Activated CD8-positive, alpha-beta memory T cell treated with anti-CD3 and anti-CD28 coated beads, Interleukin-2, amount 10 ng/mL, durations not matched to agents 7 days and 5 days (primary cell): ENCODE measurements at regions not wholly inside any gene's neighbourhood (a gene's known extent, or its start where the extent isn't known, plus 50 kb on each side); places are given as distances from the start of the nearest gene placed in this dataset.
"Not testable (repeated sequence)": the region's sequence is repeated elsewhere in the genome, so short reads cannot be mapped to it uniquely, and the experiment has no call there.

Source experiments
- ATAC-seq: fragments of 150-1000 bp; cut with Tn5 transposase; one replicate; pipeline ENCODE4 v1.10.0; 2021; ENCODE audit warnings: moderate library complexity
- CTCF ChIA-PET: fragments of 350-600 bp; sonication (Branson Sonifier 250); formaldehyde crosslinking; loops from one replicate; lab custom pipeline; 2021; ENCODE audit warnings: antibody characterized with exemption; lab: Charles Lee
- DNase-seq: peaks from one replicate; pipeline ENCODE4 v3.0.0-alpha.2; 2020
- H3K27ac Mint-ChIP-seq: one replicate; pipeline ENCODE4 v1.8.0; 2021; ENCODE audit warnings: mild to moderate bottlenecking, mixed read lengths
- H3K27me3 Mint-ChIP-seq: one replicate; pipeline ENCODE4 v1.8.0; 2021; ENCODE audit warnings: mixed read lengths
- H3K36me3 Mint-ChIP-seq: one replicate; pipeline ENCODE4 v1.8.0; 2021; ENCODE audit warnings: mild to moderate bottlenecking, mixed read lengths
- H3K4me1 Mint-ChIP-seq: one replicate; pipeline ENCODE4 v1.8.0; 2021; ENCODE audit warnings: mixed read lengths
- H3K4me3 Mint-ChIP-seq: one replicate; pipeline ENCODE4 v1.8.0; 2021; ENCODE audit warnings: mild to moderate bottlenecking, moderate library complexity, mixed read lengths
- H3K9me3 Mint-ChIP-seq: one replicate; pipeline ENCODE4 v1.8.0; 2022; ENCODE audit warnings: low read depth, mixed read lengths

DNA sequence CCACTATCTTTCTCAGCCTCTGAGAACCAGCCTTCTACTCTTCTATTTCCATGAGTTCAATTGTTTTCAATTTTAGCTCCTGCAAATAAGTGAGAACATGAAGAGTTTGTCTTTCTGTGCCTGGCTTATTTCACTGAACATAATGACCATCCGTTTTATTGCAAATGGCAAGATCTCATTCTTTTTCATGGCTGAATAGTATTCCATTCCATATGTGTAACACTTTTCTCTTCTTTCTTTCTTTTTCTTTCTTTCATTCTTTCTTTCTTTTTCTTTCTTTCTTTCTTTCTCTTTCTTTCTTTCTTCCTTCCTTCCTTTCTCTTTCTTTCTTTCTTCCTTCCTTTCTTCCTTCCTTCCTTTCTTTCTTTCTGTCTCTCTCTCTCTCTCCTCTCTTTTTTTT lies 228.7 kb downstream of the SHOX start:
- H3K27ac Mint-ChIP-seq: no peak overlapping the region
- ATAC-seq: no peak
- no peak overlapping the region for H3K4me3 Mint-ChIP-seq
- no peaks in the 10 kb centered on the region for H3K36me3 Mint-ChIP-seq
- CTCF ChIA-PET: no interaction called here
- no peaks in the 10 kb centered on the region for H3K4me1 Mint-ChIP-seq
- no peak for DNase-seq
- H3K27me3 Mint-ChIP-seq: no peaks in the 10 kb centered on the region
- peaks cover 20% of the 10 kb centered on the region for H3K9me3 Mint-ChIP-seq

DNA sequence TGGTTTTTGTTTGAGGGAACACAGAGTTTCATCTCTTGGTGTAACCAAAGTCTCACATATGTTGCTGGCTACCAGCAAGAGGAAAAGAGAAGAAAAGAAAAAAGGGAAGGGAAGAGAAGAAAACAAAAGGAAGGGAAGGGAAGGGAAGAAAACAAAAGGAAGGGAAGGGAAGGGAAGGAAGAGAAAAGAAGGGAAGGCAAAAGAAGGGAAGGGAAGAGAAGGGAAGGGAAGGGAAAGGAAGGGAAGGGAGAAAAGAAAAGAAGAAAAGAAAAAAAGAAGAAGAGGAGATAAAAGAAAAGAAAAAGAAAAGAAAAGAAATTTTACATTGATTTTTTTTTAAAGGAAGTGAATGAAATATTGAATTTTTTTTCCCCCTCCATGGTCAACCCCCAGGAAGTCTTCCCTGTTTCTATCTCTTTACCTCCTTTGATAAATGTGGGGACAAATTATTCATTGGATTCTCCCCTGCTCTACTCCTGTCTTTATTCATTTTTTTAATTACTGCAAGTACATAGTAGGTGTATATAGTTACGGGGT lies 228.0 kb downstream of the SHOX start:
- Mint-ChIP-seq H3K4me1 (no peaks in the 10 kb centered on the region), H3K9me3 (peaks cover 20% of the 10 kb centered on the region), H3K27me3 (no peaks in the 10 kb centered on the region), H3K36me3 (no peaks in the 10 kb centered on the region), H3K4me3 (no peak overlapping the region), H3K27ac (no peak overlapping the region)
- CTCF ChIA-PET: no interaction called here
- no peak for ATAC-seq
- DNase-seq: no peak

DNA sequence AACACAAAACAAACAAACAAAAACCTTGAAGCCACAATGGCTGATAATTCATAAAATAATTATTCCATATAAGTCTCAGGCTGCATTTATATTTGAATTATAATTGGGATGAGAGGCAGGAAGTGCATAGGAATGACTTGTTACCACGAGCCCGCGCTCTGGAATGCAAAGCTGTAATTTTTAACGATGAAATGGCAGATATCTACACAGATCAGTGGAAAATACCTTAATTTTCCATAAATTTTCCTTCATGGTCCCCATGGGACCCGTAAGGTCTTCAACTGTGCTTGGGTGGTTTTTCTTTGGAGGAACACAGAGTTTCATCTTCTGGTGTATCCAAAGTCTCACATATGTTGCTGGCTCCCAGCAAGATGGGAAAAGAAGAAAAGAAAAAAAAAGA lies 226.8 kb downstream of the SHOX start:
- Mint-ChIP-seq H3K27ac (no peak overlapping the region), H3K4me3 (no peak overlapping the region), H3K4me1 (no peaks in the 10 kb centered on the region), H3K9me3 (peaks cover 21% of the 10 kb centered on the region), H3K27me3 (no peaks in the 10 kb centered on the region), H3K36me3 (no peaks in the 10 kb centered on the region)
- no peak for ATAC-seq
- CTCF ChIA-PET: no interaction called here
- no peak for DNase-seq

DNA sequence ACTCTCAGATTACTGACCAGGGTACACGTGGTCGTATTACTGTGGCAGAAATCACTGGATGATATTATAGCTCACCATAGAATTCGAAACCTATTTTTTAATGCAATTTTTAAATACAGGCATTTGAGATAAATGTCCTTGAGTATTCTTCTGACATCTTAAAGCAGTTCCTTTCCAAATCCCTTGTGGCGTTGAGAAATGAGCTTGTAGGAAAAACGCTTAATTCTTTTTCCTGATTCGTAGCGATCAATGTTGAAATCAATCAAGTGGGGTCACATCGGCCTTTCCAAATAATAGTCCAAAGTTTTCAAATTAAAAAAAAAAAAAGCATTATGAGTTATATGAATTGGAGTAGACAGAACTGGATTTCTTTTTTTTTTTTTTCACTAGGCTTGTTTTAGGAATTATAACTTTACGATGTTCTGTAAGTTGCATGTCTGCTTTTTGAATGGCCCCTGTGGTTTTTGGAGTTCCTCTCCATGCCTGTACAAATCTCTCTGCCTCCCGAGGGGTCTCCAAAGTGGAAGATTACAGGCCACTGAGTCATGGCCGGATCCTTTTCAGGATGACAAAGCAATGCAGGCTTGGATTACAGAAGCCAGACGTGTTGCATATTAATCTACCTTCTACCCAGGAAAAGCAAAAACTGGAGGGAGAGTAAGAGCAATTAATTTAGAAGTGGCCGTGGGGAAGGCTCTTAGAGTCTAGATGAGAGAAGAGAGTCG lies 226.1 kb downstream of the SHOX start:
- no peak for DNase-seq
- Mint-ChIP-seq H3K36me3 (no peaks in the 10 kb centered on the region), H3K4me3 (no peak overlapping the region), H3K27ac (no peak overlapping the region), H3K4me1 (no peaks in the 10 kb centered on the region), H3K9me3 (peaks cover 18% of the 10 kb centered on the region), H3K27me3 (no peaks in the 10 kb centered on the region)
- CTCF ChIA-PET: no interaction called here
- no peak for ATAC-seq

DNA sequence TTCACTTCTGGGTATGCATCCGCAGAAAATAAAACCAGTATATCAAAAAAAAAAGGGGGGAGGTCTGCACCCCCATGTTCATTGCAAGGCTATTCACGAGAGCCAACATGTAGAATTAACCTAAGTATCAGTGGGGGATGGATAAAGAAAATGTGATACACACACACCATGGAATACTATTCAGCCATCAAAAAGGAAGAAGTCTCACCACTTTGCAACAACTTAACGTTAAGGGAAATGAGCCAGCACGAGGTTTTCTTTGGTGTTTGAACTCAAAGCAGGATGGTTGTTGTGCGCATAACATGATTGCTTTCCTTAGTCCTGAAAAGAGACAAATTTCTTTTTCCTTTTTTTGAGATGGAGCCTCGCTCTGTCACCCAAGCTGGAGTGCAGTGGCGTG lies 222.7 kb downstream of the SHOX start:
- ATAC-seq (no peak), DNase-seq (no peak)
- Mint-ChIP-seq H3K27ac (no peak overlapping the region), H3K27me3 (no peaks in the 10 kb centered on the region), H3K4me3 (no peak overlapping the region), H3K4me1 (no peaks in the 10 kb centered on the region), H3K9me3 (peaks cover 15% of the 10 kb centered on the region), H3K36me3 (no peaks in the 10 kb centered on the region)
- CTCF ChIA-PET: no interaction called here

DNA sequence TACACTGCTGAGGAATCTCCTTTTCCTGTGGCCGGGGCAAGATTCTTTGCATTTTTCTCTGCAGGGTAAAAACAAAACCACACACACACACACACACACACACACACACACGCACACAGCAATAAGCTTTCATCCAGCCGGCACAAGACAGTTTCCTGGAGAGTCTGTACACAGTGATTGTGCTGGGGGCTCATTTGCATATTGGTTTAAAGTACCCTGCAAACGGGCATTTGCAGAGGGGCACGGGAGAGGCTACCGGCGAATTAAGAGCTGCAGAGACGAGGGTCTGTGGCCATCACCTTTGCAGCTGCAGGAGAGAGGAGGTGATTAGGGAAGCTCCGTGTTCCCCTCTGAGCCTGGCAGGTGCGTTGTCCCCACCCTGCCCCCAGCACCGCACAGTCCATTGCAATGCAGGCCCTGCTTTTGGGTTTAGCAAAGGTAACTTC lies 219.9 kb downstream of the SHOX start:
- ATAC-seq (no peak), DNase-seq (no peak)
- Mint-ChIP-seq H3K4me1 (no peaks in the 10 kb centered on the region), H3K4me3 (no peak overlapping the region), H3K27me3 (no peaks in the 10 kb centered on the region), H3K36me3 (no peaks in the 10 kb centered on the region), H3K9me3 (peaks cover 8% of the 10 kb centered on the region), H3K27ac (no peak overlapping the region)
- CTCF ChIA-PET: no interaction called here

DNA sequence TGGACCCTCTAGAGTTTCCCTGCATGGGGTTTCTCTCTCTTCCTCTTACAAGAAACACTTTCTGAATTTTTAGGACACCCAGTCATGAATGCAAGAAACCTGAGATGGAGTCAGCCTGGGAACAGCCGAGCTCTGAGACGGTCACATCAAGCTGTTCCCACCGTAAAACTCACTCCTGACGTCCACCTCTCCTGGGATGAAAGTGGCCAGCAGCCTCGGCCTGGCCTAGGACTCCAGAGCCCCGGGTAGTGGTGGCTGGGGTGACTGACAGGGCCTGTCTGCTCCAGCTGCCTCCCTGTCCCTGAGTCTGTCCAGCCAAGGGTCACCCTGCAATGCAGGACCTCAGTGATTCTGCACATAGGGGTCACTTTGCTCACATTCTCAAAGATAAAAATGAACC lies 217.8 kb downstream of the SHOX start:
- Mint-ChIP-seq H3K36me3 (no peaks in the 10 kb centered on the region), H3K27me3 (no peaks in the 10 kb centered on the region), H3K27ac (no peak overlapping the region), H3K4me3 (no peak overlapping the region), H3K9me3 (peaks cover 4% of the 10 kb centered on the region), H3K4me1 (no peaks in the 10 kb centered on the region)
- DNase-seq (no peak), ATAC-seq (no peak)
- CTCF ChIA-PET: no interaction called here

DNA sequence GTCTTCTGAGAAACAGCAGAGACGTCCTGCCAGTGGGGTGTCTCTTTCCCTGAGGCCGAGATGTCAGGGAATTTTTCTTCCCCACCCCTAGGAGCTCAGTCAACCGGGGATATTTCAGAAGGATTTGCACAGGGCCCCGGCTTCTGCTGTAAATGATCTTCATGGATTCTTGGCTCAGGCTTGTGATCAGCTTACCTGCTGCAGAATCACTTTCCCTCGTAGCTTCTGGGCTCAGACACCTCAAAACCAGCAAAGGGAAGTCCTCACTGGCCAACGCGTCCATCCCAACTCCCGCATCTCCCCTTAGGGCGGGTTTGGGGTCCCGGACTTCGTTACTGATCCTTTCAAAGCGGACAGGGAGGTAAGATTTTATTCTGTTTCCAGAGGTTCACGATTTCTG lies 212.7 kb downstream of the SHOX start:
- CTCF ChIA-PET: no interaction called here
- H3K27ac Mint-ChIP-seq: no peak overlapping the region
- H3K9me3 Mint-ChIP-seq: peaks cover 4% of the 10 kb centered on the region
- no peak for DNase-seq
- H3K36me3 Mint-ChIP-seq: no peaks in the 10 kb centered on the region
- H3K4me3 Mint-ChIP-seq: no peak overlapping the region
- no peaks in the 10 kb centered on the region for H3K4me1 Mint-ChIP-seq
- ATAC-seq: no peak
- no peaks in the 10 kb centered on the region for H3K27me3 Mint-ChIP-seq

DNA sequence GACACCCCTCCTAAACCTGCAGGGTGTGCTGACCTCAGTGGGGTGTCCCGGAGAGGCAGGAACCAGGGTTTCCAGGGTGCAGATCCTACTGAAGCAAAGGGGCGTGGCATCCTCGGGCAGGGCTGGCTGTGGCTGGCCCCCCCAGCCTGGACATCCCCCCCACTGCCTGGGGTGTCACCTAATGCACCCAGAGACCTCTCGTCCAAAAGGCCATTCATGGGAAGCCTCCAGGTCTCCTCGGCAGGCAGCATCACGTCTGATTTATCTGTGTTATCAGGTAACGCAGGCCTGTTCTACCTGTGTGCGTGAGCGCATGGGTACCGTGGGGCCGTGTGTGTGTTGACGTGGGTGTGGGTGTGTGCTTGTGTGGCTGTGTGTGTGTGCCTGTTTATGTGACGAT lies 210.0 kb downstream of the SHOX start:
- CTCF ChIA-PET: no interaction called here

DNA sequence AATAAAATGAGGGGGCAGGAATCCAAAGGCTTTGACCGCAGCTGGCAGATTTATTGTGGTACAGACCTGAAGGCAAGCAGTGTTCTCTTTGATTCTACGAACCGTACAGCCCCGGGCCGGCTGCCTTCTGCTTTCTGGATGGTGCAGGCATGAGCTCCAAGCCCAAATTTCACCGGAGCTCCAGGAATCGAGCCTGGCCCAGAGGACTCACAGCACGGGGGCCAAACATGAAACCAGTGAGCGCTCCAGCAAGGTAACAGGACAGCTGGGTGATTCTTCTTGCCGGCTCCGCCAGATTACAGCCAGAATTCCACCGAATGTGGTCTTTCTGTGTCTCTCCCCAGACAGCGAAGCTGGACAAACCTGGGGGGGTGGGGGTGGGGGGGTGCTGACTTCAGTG lies 208.1 kb downstream of the SHOX start:
- H3K27ac Mint-ChIP-seq, CTCF ChIA-PET, ATAC-seq, H3K36me3 Mint-ChIP-seq, H3K4me3 Mint-ChIP-seq, H3K27me3 Mint-ChIP-seq, DNase-seq, H3K4me1 Mint-ChIP-seq: not testable (repeated sequence)
- H3K9me3 Mint-ChIP-seq: peaks cover 17% of the 10 kb centered on the region

More for the DNA sequence above, 210.0 kb downstream of the SHOX start:
- H3K27ac Mint-ChIP-seq: no peak overlapping the region
- DNase-seq: no peak
- H3K4me3 Mint-ChIP-seq: no peak overlapping the region
- H3K4me1 Mint-ChIP-seq: no peaks in the 10 kb centered on the region
- H3K36me3 Mint-ChIP-seq: no peaks in the 10 kb centered on the region
- ATAC-seq: no peak
- H3K9me3 Mint-ChIP-seq: peaks cover 14% of the 10 kb centered on the region
- no peaks in the 10 kb centered on the region for H3K27me3 Mint-ChIP-seq

DNA sequence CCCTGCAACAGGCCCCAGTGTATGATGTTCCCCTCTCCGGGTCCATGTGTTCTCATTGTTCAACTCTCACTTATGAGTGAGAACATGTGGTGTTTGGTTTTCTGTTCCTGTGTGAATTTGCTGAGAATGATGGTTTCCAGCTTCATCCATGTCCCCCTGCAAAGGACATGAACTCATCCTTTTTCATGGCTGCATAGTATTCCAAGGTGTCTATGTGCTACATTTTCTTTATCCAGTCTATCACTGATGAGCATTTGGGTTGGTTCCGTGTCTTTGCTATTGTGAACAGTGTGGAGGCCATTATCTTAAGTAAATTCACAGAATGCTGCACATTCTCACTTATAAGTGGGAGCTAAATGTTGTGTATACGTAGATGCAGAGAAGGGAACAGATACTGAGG lies 205.3 kb downstream of the SHOX start:
- H3K27me3 Mint-ChIP-seq, H3K27ac Mint-ChIP-seq, H3K36me3 Mint-ChIP-seq, H3K4me1 Mint-ChIP-seq, DNase-seq, CTCF ChIA-PET, H3K4me3 Mint-ChIP-seq, ATAC-seq: not testable (repeated sequence)
- H3K9me3 Mint-ChIP-seq: peaks cover 21% of the 10 kb centered on the region

DNA sequence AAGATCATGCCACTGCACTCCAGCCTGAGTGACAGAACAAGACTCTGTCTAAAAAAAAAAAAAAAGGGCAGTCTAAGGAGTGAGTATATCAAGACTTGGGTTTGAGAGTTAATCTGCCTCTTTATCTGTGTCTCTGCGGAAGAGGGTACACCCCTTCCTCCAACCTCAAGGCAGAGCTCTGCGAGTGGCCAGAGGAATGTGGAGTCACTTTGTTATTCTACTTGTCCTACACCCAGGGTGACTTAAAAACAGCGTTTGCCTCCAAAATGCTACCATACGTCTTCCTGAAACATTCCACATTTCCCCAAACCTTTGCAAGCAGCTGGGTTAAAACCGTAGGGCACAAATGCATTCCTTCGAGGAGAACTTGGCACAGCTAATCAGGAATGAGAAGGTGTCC lies 199.9 kb downstream of the SHOX start:
- no peaks in the 10 kb centered on the region for H3K27me3 Mint-ChIP-seq
- ATAC-seq: no peak
- peaks cover 13% of the 10 kb centered on the region for H3K9me3 Mint-ChIP-seq
- no peaks in the 10 kb centered on the region for H3K36me3 Mint-ChIP-seq
- CTCF ChIA-PET: no interaction called here
- no peak for DNase-seq
- H3K4me1 Mint-ChIP-seq: no peaks in the 10 kb centered on the region
- H3K4me3 Mint-ChIP-seq: no peak overlapping the region
- no peak overlapping the region for H3K27ac Mint-ChIP-seq

DNA sequence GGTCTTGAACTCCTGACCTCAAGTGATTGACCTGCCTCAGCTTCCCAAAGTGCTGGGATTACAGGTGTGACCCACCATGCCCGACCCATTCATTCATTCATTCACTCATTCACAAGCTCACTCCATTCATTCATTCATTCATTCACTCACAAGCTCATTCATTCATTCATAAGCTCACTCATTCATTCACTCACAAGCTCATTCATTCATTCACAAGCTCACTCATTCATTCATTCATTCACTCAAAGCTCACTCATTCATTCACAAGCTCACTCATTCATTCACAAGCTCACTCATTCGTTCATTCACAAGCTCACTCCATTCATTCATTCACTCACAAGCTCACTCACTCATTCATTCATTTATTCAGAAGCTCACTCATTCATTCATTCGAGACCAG lies 198.6 kb downstream of the SHOX start:
- H3K9me3 Mint-ChIP-seq: peaks cover 10% of the 10 kb centered on the region
- CTCF ChIA-PET: no interaction called here
- DNase-seq (no peak), ATAC-seq (no peak)
- no peak overlapping the region for H3K27ac Mint-ChIP-seq
- no peak overlapping the region for H3K4me3 Mint-ChIP-seq
- no peaks in the 10 kb centered on the region for H3K4me1 Mint-ChIP-seq
- no peaks in the 10 kb centered on the region for H3K27me3 Mint-ChIP-seq
- no peaks in the 10 kb centered on the region for H3K36me3 Mint-ChIP-seq

DNA sequence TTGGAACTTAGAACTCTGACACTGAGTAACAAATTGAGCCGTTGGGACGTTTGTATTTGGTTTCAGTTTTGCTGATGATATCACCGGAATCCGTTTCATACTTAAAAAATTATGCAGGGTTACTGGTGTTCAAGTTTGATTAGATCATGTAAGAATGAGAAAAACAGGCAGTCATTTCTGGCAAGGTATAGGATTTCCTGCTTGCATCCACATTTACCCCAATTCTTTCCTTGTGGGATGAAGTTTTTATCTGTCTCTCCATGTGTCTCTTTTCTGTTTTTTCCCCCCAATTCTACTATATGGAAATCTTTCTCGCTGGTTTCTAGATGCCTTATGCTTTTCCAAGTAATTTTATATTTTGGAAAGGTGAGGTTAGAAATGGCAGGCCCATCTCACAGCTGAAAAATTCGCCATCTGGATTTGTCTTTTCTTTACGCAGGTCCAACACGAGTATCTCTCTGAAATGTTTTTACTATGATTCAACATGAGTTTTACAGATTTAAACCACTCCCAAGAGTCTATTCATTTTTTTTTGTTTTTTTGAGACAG lies 197.9 kb downstream of the SHOX start:
- no peaks in the 10 kb centered on the region for H3K4me1 Mint-ChIP-seq
- ATAC-seq (no peak), DNase-seq (no peak)
- no peak overlapping the region for H3K27ac Mint-ChIP-seq
- no peak overlapping the region for H3K4me3 Mint-ChIP-seq
- no peaks in the 10 kb centered on the region for H3K27me3 Mint-ChIP-seq
- H3K36me3 Mint-ChIP-seq: no peaks in the 10 kb centered on the region
- H3K9me3 Mint-ChIP-seq: peaks cover 12% of the 10 kb centered on the region
- CTCF ChIA-PET: no interaction called here
